A673 (cell line): ENCODE measurements at regions not wholly inside any gene's neighbourhood (a gene's known extent, or its start where the extent isn't known, plus 50 kb on each side); places are given as distances from the start of the nearest gene placed in this dataset.

Experiments
- CTCF ChIP-seq: fragments of 300-800, 200-600 bp; sonication (generic); conservative IDR thresholded peaks from 2 replicates; pipeline ENCODE4 v1.5.1; 2017; ENCODE audit warnings: low read depth, mild to moderate bottlenecking, antibody characterized with exemption, low read length, moderate library complexity, mixed read lengths
- EZH2 ChIP-seq: fragments of 200-600 bp; sonication (generic); IDR thresholded peaks from 2 replicates; pipeline ENCODE4 v1.6.1; 2017; ENCODE audit warnings: borderline replicate concordance, low read depth, mild to moderate bottlenecking, mixed read lengths, antibody characterized with exemption, low read length; ENCODE audit not compliant: poor library complexity, severe bottlenecking

- TF ChIP-seq CTCF (no peak), EZH2 (no peak)
Measured at GRCh38 chr5:159802661-159803060, 113.6 kb upstream of the ADRA1B start.
